Activated naive CD4-positive, alpha-beta T cell treated with anti-CD3 and anti-CD28 coated beads for 36 hours (primary cell): ENCODE measurements at regions not wholly inside any gene's neighbourhood (a gene's known extent, or its start where the extent isn't known, plus 50 kb on each side); places are given as distances from the start of the nearest gene placed in this dataset.

ENCODE experiments used
- CTCF ChIA-PET: fragments of 350-600 bp; sonication (Branson Sonifier 250); formaldehyde crosslinking; loops from one replicate; lab custom pipeline; 2021; ENCODE audit warnings: antibody characterized with exemption; lab: Charles Lee
- DNase-seq: peaks from one replicate; pipeline ENCODE4 v3.0.0-alpha.2; 2020
- H3K27ac Mint-ChIP-seq: one replicate; pipeline ENCODE4 v1.8.0; 2021; ENCODE audit warnings: mild to moderate bottlenecking, mixed read lengths
- H3K27me3 Mint-ChIP-seq: one replicate; pipeline ENCODE4 v1.8.0; 2021; ENCODE audit warnings: low read depth, mixed read lengths
- H3K36me3 Mint-ChIP-seq: one replicate; pipeline ENCODE4 v1.8.0; 2021; ENCODE audit warnings: low read depth, mixed read lengths
- H3K4me1 Mint-ChIP-seq: one replicate; pipeline ENCODE4 v1.8.0; 2021; ENCODE audit warnings: low read depth, mixed read lengths
- H3K4me3 Mint-ChIP-seq: one replicate; pipeline ENCODE4 v1.8.0; 2021; ENCODE audit warnings: mild to moderate bottlenecking, moderate library complexity, mixed read lengths
- H3K9me3 Mint-ChIP-seq: one replicate; pipeline ENCODE4 v1.8.0; 2021; ENCODE audit warnings: mixed read lengths
- intact Hi-C: fragments of 100-400 bp; cut with micrococcal nuclease; formaldehyde crosslinking; loops from one replicate; pipeline ENCODE4 v1.15.1; 2023

- intact Hi-C loops: no loop called here
- Mint-ChIP-seq H3K4me3 (no peak overlapping the region), H3K4me1 (peaks cover 8% of the 10 kb centered on the region), H3K9me3 (no peaks in the 10 kb centered on the region), H3K27ac (no peak overlapping the region), H3K27me3 (no peaks in the 10 kb centered on the region), H3K36me3 (no peaks in the 10 kb centered on the region)
- peak; percentile 53 for DNase-seq
- CTCF ChIA-PET: interaction anchor here (0.9 to 1.3 kb wide), 2 partner anchors 39 to 41 kb away, joined by 4 read pairs; no protein-coding TSS in a partner anchor
Observed at GRCh38 chr1:229186373-229187056, 84.4 kb upstream of the RAB4A start.

DNA sequence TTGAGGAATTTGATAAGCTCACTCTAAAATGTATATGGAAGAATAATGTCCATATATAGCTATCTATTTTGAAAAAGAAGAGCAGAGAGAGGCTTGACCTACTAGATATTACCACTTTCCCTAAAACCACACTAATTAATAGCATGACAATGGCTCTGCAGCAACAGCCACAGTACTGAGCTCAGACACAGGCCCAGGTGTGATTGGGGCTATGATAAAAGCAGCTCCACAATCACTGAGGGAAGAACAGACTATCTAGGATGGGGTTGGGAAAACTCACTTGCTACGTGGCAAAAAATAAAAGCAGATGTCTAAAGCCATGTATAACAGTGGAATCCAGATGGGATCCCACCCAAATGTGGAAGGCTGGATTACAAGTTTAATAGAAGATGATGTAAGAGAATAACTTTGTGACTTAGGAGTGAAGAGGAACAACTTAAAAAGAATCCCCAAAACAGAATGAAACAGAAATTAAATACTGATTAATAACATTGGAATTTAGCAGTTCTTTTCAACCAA lies 80.8 kb upstream of the RAB4A start:
- Mint-ChIP-seq H3K27ac (no peak overlapping the region), H3K9me3 (no peaks in the 10 kb centered on the region), H3K27me3 (no peaks in the 10 kb centered on the region), H3K4me1 (peaks cover 15% of the 10 kb centered on the region), H3K36me3 (no peaks in the 10 kb centered on the region), H3K4me3 (no peak overlapping the region)
- intact Hi-C loops: no loop called here
- no peak for DNase-seq
- CTCF ChIA-PET: interaction anchor here (1.3 kb wide), 1 partner anchor 37 kb away, joined by 4 read pairs; no protein-coding TSS in a partner anchor

GRCh38 chr1:229191066-229191674 lies 79.7 kb upstream of the RAB4A start:
- H3K4me1 Mint-ChIP-seq: peaks cover 15% of the 10 kb centered on the region
- no peak overlapping the region for H3K27ac Mint-ChIP-seq
- CTCF ChIA-PET: no interaction called here
- no peaks in the 10 kb centered on the region for H3K9me3 Mint-ChIP-seq
- no peaks in the 10 kb centered on the region for H3K36me3 Mint-ChIP-seq
- intact Hi-C loops: no loop called here
- H3K4me3 Mint-ChIP-seq: no peak overlapping the region
- DNase-seq: no peak
- H3K27me3 Mint-ChIP-seq: no peaks in the 10 kb centered on the region

DNA sequence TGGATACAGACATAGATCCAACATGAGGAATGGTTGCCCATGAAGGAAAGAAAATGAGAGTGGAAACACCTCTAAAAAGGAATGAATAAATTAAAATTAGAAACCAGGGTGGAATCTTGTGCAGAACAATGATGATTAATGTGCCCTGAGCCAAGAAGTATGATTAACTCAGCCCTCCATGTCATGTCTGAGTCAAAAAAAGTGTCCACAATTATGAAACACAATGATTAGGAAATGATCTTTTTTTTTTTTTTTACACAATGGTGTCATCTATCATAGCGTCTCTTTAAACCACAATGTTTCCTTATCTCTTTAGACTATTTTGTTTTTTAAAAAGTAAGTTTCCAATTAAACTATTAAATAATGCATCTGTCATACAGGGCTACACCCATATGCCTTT lies 78.9 kb upstream of the RAB4A start:
- no peak overlapping the region for H3K27ac Mint-ChIP-seq
- intact Hi-C loops: no loop called here
- DNase-seq: no peak
- CTCF ChIA-PET: no interaction called here
- H3K9me3 Mint-ChIP-seq: no peaks in the 10 kb centered on the region
- H3K36me3 Mint-ChIP-seq: no peaks in the 10 kb centered on the region
- peaks cover 8% of the 10 kb centered on the region for H3K4me1 Mint-ChIP-seq
- H3K4me3 Mint-ChIP-seq: no peak overlapping the region
- H3K27me3 Mint-ChIP-seq: no peaks in the 10 kb centered on the region

- Mint-ChIP-seq H3K4me1 (peaks cover 8% of the 10 kb centered on the region), H3K4me3 (no peak overlapping the region), H3K9me3 (no peaks in the 10 kb centered on the region), H3K27ac (no peak overlapping the region), H3K27me3 (no peaks in the 10 kb centered on the region), H3K36me3 (no peaks in the 10 kb centered on the region)
- intact Hi-C loops: no loop called here
- CTCF ChIA-PET: interaction anchor here (0.6 kb wide), 1 partner anchor 210 kb away, joined by 3 read pairs; no protein-coding TSS in a partner anchor
- no peak for DNase-seq
Observed at GRCh38 chr1:229192853-229193252, 78.1 kb upstream of the RAB4A start.

- DNase-seq: no peak
- Mint-ChIP-seq H3K4me3 (no peak overlapping the region), H3K27me3 (no peaks in the 10 kb centered on the region), H3K36me3 (no peaks in the 10 kb centered on the region), H3K4me1 (peaks cover 10% of the 10 kb centered on the region), H3K9me3 (no peaks in the 10 kb centered on the region), H3K27ac (no peak overlapping the region)
- intact Hi-C loops: no loop called here
- CTCF ChIA-PET: interaction anchor here (0.6 to 0.7 kb wide), 2 partner anchors 38 to 356 kb away, joined by 3 read pairs; no protein-coding TSS in a partner anchor
Observed at GRCh38 chr1:229194096-229194495, 76.8 kb upstream of the RAB4A start.

GRCh38 chr1:229195246-229195645 lies 75.7 kb upstream of the RAB4A start:
- no peaks in the 10 kb centered on the region for H3K9me3 Mint-ChIP-seq
- H3K27me3 Mint-ChIP-seq: no peaks in the 10 kb centered on the region
- CTCF ChIA-PET: interaction anchor here (0.7 kb wide), 1 partner anchor 36 kb away, joined by 4 read pairs; no protein-coding TSS in a partner anchor
- H3K4me1 Mint-ChIP-seq: peaks cover 14% of the 10 kb centered on the region
- DNase-seq: no peak
- no peaks in the 10 kb centered on the region for H3K36me3 Mint-ChIP-seq
- H3K4me3 Mint-ChIP-seq: no peak overlapping the region
- H3K27ac Mint-ChIP-seq: no peak overlapping the region
- intact Hi-C loops: no loop called here

DNA sequence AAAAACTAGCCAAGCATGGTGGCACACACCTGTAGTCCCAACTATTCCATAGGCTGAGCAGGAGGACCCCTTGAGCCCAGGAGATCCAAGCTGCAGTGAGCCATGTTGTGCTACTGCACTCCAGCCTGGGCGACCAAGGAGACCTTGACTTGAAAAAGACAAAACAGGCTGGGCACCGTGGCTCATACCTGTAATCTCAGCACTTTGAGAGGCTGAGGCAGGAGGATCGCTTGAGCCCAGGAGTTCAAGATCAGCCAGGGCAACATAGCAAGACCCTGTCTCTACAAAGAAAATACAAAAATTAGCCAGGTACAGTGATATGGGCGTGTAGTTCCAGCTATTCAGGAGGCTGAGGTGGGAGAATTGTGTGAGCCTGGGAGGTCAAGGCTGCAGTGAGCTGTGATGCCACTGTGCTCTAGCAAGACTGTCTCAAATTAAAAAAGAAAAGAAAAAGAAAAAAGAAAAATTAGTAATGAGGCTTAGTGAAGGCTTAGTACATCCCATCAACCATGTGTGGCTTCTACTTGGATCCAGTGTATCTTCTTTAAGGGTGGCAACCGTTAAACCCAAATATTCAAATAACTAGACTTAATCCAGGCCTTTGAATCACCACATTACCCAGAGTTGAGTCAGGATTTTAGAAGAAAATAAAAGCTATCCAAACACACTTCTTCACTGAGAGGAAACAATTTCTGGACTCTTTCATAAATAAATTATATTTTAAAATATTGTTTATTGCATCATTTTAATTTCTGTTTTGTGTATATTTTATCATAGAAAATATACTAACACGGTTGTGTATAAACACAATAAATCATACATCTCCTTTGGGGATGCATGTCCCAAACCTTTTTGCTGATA lies 74.3 kb upstream of the RAB4A start:
- Mint-ChIP-seq H3K27ac (no peak overlapping the region), H3K27me3 (no peaks in the 10 kb centered on the region), H3K4me3 (no peak overlapping the region), H3K9me3 (no peaks in the 10 kb centered on the region), H3K4me1 (peaks cover 16% of the 10 kb centered on the region), H3K36me3 (no peaks in the 10 kb centered on the region)
- intact Hi-C loops: no loop called here
- CTCF ChIA-PET: no interaction called here
- no peak for DNase-seq

GRCh38 chr1:229197265-229197585 lies 73.7 kb upstream of the RAB4A start:
- H3K4me3 Mint-ChIP-seq: no peak overlapping the region
- CTCF ChIA-PET: no interaction called here
- no peak for DNase-seq
- H3K36me3 Mint-ChIP-seq: no peaks in the 10 kb centered on the region
- H3K9me3 Mint-ChIP-seq: no peaks in the 10 kb centered on the region
- intact Hi-C loops: no loop called here
- peaks cover 11% of the 10 kb centered on the region for H3K4me1 Mint-ChIP-seq
- H3K27me3 Mint-ChIP-seq: no peaks in the 10 kb centered on the region
- H3K27ac Mint-ChIP-seq: no peak overlapping the region

GRCh38 chr1:229199261-229200243 lies 71.4 kb upstream of the RAB4A start:
- Mint-ChIP-seq H3K27ac (no peak overlapping the region), H3K9me3 (no peaks in the 10 kb centered on the region)
- CTCF ChIA-PET: no interaction called here

GRCh38 chr1:229203030-229203751 lies 67.7 kb upstream of the RAB4A start:
- intact Hi-C loops: no loop called here
- H3K27ac Mint-ChIP-seq: no peak overlapping the region
- H3K4me3 Mint-ChIP-seq: no peak overlapping the region
- CTCF ChIA-PET: interaction anchor here (1.2 to 3.6 kb wide), 2 partner anchors 25 to 538 kb away, joined by 3 to 16 read pairs; no protein-coding TSS in a partner anchor
- H3K9me3 Mint-ChIP-seq: no peaks in the 10 kb centered on the region
- DNase-seq: no peak
- peaks cover 27% of the 10 kb centered on the region for H3K4me1 Mint-ChIP-seq
- H3K27me3 Mint-ChIP-seq: no peaks in the 10 kb centered on the region
- no peaks in the 10 kb centered on the region for H3K36me3 Mint-ChIP-seq

More at GRCh38 chr1:229199261-229200243, 71.4 kb upstream of the RAB4A start:
- H3K27me3 Mint-ChIP-seq: no peaks in the 10 kb centered on the region
- no peak overlapping the region for H3K4me3 Mint-ChIP-seq
- no peaks in the 10 kb centered on the region for H3K36me3 Mint-ChIP-seq
- intact Hi-C loops: no loop called here
- peaks cover 15% of the 10 kb centered on the region for H3K4me1 Mint-ChIP-seq
- no peak for DNase-seq
